ENCODE measurements at regions not wholly inside any gene's neighbourhood (a gene's known extent, or its start where the extent isn't known, plus 50 kb on each side); places are given as distances from the start of the nearest gene placed in this dataset.

DNA sequence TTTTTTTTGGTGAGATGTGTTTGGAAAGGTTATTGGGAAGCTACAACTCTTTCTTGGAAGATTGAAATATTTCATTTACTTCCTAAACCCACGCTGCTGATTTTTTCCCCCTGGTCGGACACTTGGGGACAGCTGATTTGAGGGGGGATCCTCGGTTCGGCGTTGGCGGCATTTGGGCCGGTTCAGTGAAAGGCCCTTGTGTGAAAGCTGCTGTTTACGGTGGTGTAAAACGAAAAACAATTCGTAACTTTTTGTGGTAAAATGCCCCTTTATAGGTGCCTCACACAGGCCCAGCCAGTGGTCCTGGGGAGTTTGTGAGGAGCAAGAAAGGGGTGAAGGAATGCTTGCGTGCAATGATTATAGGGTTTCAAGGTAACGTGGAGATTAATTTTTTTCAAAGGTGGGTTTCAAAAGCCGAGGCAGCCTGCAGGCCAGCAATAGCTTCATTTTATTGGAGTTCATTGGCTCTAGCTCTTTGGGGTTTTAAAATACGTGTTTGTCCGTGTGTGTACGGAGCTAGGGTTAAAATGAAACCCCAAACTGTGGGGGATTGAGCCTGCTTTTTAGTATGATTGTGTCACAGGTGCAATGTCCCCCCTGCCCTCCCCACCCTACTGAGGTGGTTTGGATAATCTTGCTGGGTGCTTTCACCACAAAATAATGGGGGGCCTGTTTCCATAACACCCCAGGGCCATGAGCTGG is 77.2 kb upstream of the PPARA start:
- Histone ChIP-seq H3K4me2 (ENCODE audit: low read length) (no peak overlapping the region), H2BK12ac (ENCODE audit: low read length) (no peak overlapping the region), H3K4me3 (ENCODE audit: low read depth, low read length) (no peak overlapping the region), H3K9me3 (ENCODE audit: insufficient read depth, low read depth, low read length) (peaks cover 2% of the 10 kb centered on the region), H4K12ac (ENCODE audit: low read depth, low read length) (no peak overlapping the region), H2AFZ (ENCODE audit: insufficient read depth, low read length, poor library complexity) (no peak overlapping the region), H3K27ac (ENCODE audit: low read depth, low read length) (no peak overlapping the region), H3K4ac (ENCODE audit: low read depth, low read length) (no peak overlapping the region), H3K79me1 (ENCODE audit: low read length) (no peaks in the 10 kb centered on the region), H2BK120ac (ENCODE audit: insufficient read depth, low read length, poor library complexity) (no peak overlapping the region), H4K91ac (ENCODE audit: low read depth, low read length) (no peak overlapping the region), H3K79me2 (ENCODE audit: control insufficient read depth, insufficient read depth, low read length, poor library complexity) (no peaks in the 10 kb centered on the region), H3K27me3 (ENCODE audit: insufficient read depth, low read length) (peaks cover 45% of the 10 kb centered on the region), H4K8ac (ENCODE audit: low read depth, low read length) (no peak overlapping the region), H2BK5ac (ENCODE audit: low read depth, low read length, poor library complexity) (no peak overlapping the region), H3K18ac (ENCODE audit: low read length) (no peak overlapping the region), H2AK5ac (ENCODE audit: low read length) (no peak overlapping the region), H3K14ac (ENCODE audit: low read length) (no peak overlapping the region), H3K36me3 (ENCODE audit: control insufficient read depth in 1 of 2, insufficient read depth in 2 of 2, low read length in 2 of 2) (no peaks in the 10 kb centered on the region), H3K9ac (ENCODE audit: low read length) (no peak overlapping the region), H3K4me1 (ENCODE audit: control insufficient read depth in 1 of 2, insufficient read depth in 2 of 2, low read length in 2 of 2) (peaks cover 4 to 5% of the 10 kb centered on the region in 2 experiments), H3K23ac (ENCODE audit: low read length) (no peak overlapping the region)
- no CpG with 5 or more reads among the region's 16 CpGs for WGBS (ENCODE audit: extremely low coverage, insufficient coverage, insufficient read length)
- DNase-seq = no peak

DNA sequence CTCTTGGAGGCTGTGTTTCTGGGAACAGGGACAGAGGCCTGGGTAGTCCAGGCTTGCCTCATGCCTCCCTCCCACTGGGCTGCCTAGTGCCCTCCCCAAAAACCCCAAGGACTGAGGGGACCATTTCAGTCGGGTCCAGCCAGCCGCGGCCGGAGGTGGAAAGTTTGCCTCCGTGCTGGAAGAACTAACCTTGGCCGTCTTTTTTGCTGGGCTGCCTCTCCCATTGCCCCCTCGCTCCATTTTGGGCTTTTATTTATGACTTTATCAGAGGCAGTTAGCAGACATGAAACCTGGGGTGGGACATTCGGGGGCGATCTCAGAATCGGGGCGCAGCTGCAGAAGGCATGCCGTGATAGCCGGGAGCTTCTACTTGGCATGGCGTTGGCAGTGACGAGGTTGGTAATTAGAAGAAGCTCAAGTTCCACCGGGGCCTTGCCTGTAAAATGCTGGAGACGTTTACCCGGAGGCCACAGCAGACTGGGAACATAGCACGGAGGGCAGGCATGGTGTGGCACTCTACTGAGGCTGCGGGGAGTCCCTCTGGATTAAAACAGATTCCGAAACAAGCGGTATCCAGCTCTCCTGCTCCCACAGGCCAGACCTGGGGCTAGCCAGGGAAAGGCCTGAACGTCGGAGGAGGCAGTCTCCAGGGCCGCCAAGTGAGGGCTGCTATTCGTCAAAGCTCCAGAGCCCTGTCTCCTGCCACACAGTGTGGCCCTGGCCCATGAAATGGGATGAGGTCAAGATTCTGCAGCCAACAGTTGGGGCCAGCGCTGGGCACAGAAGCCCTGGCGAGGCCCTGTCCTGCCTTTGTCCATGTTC is 76.4 kb upstream of the PPARA start:
- Histone ChIP-seq H3K27ac (ENCODE audit: low read depth, low read length) (no peak overlapping the region), H3K4me2 (ENCODE audit: low read length) (no peak overlapping the region), H3K14ac (ENCODE audit: low read length) (no peak overlapping the region), H2BK12ac (ENCODE audit: low read length) (no peak overlapping the region), H3K79me1 (ENCODE audit: low read length) (no peaks in the 10 kb centered on the region), H2AFZ (ENCODE audit: insufficient read depth, low read length, poor library complexity) (no peak overlapping the region), H3K4ac (ENCODE audit: low read depth, low read length) (no peak overlapping the region), H2AK5ac (ENCODE audit: low read length) (no peak overlapping the region), H4K91ac (ENCODE audit: low read depth, low read length) (no peak overlapping the region), H2BK5ac (ENCODE audit: low read depth, low read length, poor library complexity) (no peak overlapping the region), H4K12ac (ENCODE audit: low read depth, low read length) (no peak overlapping the region), H3K18ac (ENCODE audit: low read length) (no peak overlapping the region), H3K9me3 (ENCODE audit: insufficient read depth, low read depth, low read length) (peaks cover 2% of the 10 kb centered on the region), H3K27me3 (ENCODE audit: insufficient read depth, low read length) (peaks cover 41% of the 10 kb centered on the region), H3K79me2 (ENCODE audit: control insufficient read depth, insufficient read depth, low read length, poor library complexity) (no peaks in the 10 kb centered on the region), H3K36me3 (ENCODE audit: control insufficient read depth in 1 of 2, insufficient read depth in 2 of 2, low read length in 2 of 2) (no peaks in the 10 kb centered on the region), H4K8ac (ENCODE audit: low read depth, low read length) (no peak overlapping the region), H3K23ac (ENCODE audit: low read length) (no peak overlapping the region), H3K4me1 (ENCODE audit: control insufficient read depth in 1 of 2, insufficient read depth in 2 of 2, low read length in 2 of 2) (peaks cover 4 to 5% of the 10 kb centered on the region in 2 experiments), H3K9ac (ENCODE audit: low read length) (no peak overlapping the region), H2BK120ac (ENCODE audit: insufficient read depth, low read length, poor library complexity) (no peak overlapping the region), H3K4me3 (ENCODE audit: low read depth, low read length) (no peak overlapping the region)
- WGBS (ENCODE audit: extremely low coverage, insufficient coverage, insufficient read length) = no CpG with 5 or more reads among the region's 28 CpGs
- DNase-seq = no peak

DNA sequence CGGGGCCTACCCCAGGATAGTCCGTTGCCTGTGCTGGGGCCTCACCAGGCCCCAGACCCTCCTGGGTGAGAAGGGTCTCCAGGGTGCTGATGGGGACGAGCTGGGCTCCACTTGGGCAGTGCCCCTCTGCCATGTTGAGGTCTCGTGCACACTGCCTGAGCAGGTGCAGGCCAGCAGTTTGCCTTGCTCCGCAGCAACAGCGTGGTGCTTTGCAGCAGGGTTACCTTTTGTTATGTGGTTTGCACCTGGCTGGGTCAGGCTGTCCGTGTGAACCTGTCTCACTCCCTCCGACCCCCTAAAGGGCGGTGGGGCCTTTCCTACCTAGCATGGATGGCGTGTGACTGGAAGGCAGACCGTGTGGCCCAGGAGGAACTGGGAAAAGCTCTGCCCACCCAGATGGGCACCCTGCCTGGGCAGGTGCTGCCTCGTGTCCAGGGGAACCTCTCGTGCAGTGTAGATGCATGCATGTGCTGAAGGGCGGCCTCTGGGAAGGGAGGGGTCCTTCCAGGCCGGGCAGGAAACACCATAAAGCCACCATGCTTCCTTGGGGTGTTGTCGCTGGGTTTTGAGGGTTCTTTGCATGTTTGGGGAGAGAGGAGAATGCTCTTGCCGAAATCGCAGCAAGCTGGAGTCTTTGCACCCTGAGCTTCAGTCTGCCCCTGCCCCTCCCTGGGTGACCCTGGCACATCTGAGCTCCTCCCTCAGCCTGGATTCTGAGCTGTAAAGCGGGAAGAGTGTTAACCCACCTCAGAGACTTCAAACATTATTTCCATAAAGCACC is 75.4 kb upstream of the PPARA start:
- H2BK120ac ChIP-seq (ENCODE audit: insufficient read depth, low read length, poor library complexity) = no peak overlapping the region
- no peaks in the 10 kb centered on the region for H3K79me2 ChIP-seq (ENCODE audit: control insufficient read depth, insufficient read depth, low read length, poor library complexity)
- H3K27me3 ChIP-seq (ENCODE audit: insufficient read depth, low read length) = peaks cover 31% of the 10 kb centered on the region
- no peak overlapping the region for H3K4me3 ChIP-seq (ENCODE audit: low read depth, low read length)
- no peak overlapping the region for H4K8ac ChIP-seq (ENCODE audit: low read depth, low read length)
- H2AK5ac ChIP-seq (ENCODE audit: low read length) = no peak overlapping the region
- DNase-seq = no peak
- H3K9ac ChIP-seq (ENCODE audit: low read length) = no peak overlapping the region
- H3K4ac ChIP-seq (ENCODE audit: low read depth, low read length) = no peak overlapping the region
- H3K4me2 ChIP-seq (ENCODE audit: low read length) = no peak overlapping the region
- H4K91ac ChIP-seq (ENCODE audit: low read depth, low read length) = no peak overlapping the region
- no peak overlapping the region for H3K27ac ChIP-seq (ENCODE audit: low read depth, low read length)
- no peak overlapping the region for H2AFZ ChIP-seq (ENCODE audit: insufficient read depth, low read length, poor library complexity)
- H3K36me3 ChIP-seq (ENCODE audit: control insufficient read depth in 1 of 2, insufficient read depth in 2 of 2, low read length in 2 of 2) = no peaks in the 10 kb centered on the region
- H3K18ac ChIP-seq (ENCODE audit: low read length) = no peak overlapping the region
- H3K4me1 ChIP-seq (ENCODE audit: control insufficient read depth in 1 of 2, insufficient read depth in 2 of 2, low read length in 2 of 2) = peaks cover 4 to 5% of the 10 kb centered on the region in 2 experiments
- no peak overlapping the region for H4K12ac ChIP-seq (ENCODE audit: low read depth, low read length)
- no peak overlapping the region for H3K23ac ChIP-seq (ENCODE audit: low read length)
- no peak overlapping the region for H2BK5ac ChIP-seq (ENCODE audit: low read depth, low read length, poor library complexity)
- no peak overlapping the region for H2BK12ac ChIP-seq (ENCODE audit: low read length)
- no CpG with 5 or more reads among the region's 19 CpGs for WGBS (ENCODE audit: extremely low coverage, insufficient coverage, insufficient read length)
- H3K9me3 ChIP-seq (ENCODE audit: insufficient read depth, low read depth, low read length) = peaks cover 2% of the 10 kb centered on the region
- no peaks in the 10 kb centered on the region for H3K79me1 ChIP-seq (ENCODE audit: low read length)
- H3K14ac ChIP-seq (ENCODE audit: low read length) = no peak overlapping the region

DNA sequence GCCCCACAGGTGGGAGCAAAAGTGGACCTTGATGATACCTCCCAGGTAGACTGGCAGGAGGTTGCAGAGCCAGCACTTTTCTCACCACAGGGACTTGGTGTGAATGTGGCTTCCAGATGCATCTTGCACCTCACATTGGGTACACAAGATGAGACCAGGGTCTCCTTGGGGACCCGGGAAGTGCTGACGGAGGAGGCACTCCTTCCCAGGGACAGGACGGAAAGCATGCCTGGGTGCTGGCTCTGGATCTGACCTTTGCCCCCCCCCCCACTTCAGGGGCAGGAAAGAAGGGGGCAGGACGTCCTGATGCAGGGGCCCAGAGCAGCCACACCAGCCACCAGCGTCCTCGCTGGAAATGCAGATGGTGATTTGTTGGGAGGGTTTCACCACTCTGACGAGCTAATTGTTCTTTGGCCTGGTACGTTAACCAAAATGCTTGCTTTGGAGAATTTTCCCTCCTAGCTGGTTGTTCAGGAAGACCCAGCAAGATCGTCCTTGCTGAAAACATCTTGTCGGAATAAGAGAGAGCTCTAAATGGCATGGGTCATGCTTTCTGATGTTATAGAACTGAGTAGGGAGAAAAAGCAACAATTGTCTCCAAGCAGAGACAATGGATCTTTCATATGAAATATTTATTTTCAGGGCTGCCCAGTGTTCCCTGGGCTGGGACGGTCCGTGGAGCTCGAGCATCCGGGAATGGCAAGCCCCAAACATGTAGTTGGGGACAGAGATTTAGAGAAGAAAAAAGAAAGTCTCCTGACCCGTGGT is 74.4 kb upstream of the PPARA start:
- H2BK5ac ChIP-seq (ENCODE audit: low read depth, low read length, poor library complexity) = no peak overlapping the region
- H3K27ac ChIP-seq (ENCODE audit: low read depth, low read length) = no peak overlapping the region
- H3K79me2 ChIP-seq (ENCODE audit: control insufficient read depth, insufficient read depth, low read length, poor library complexity) = no peaks in the 10 kb centered on the region
- no peak overlapping the region for H4K91ac ChIP-seq (ENCODE audit: low read depth, low read length)
- H3K4ac ChIP-seq (ENCODE audit: low read depth, low read length) = no peak overlapping the region
- H4K12ac ChIP-seq (ENCODE audit: low read depth, low read length) = no peak overlapping the region
- no peak for DNase-seq
- no peak overlapping the region for H2AFZ ChIP-seq (ENCODE audit: insufficient read depth, low read length, poor library complexity)
- no peak overlapping the region for H4K8ac ChIP-seq (ENCODE audit: low read depth, low read length)
- H3K79me1 ChIP-seq (ENCODE audit: low read length) = no peaks in the 10 kb centered on the region
- no peak overlapping the region for H3K9ac ChIP-seq (ENCODE audit: low read length)
- H3K4me1 ChIP-seq (ENCODE audit: control insufficient read depth in 1 of 2, insufficient read depth in 2 of 2, low read length in 2 of 2) = no peaks in the 10 kb centered on the region
- peaks cover 21% of the 10 kb centered on the region for H3K27me3 ChIP-seq (ENCODE audit: insufficient read depth, low read length)
- H3K23ac ChIP-seq (ENCODE audit: low read length) = no peak overlapping the region
- H2AK5ac ChIP-seq (ENCODE audit: low read length) = no peak overlapping the region
- no CpG with 5 or more reads among the region's 15 CpGs for WGBS (ENCODE audit: extremely low coverage, insufficient coverage, insufficient read length)
- H3K14ac ChIP-seq (ENCODE audit: low read length) = no peak overlapping the region
- H2BK12ac ChIP-seq (ENCODE audit: low read length) = no peak overlapping the region
- H3K18ac ChIP-seq (ENCODE audit: low read length) = no peak overlapping the region
- H3K36me3 ChIP-seq (ENCODE audit: control insufficient read depth in 1 of 2, insufficient read depth in 2 of 2, low read length in 2 of 2) = no peaks in the 10 kb centered on the region
- H3K4me3 ChIP-seq (ENCODE audit: low read depth, low read length) = no peak overlapping the region
- H3K4me2 ChIP-seq (ENCODE audit: low read length) = no peak overlapping the region
- no peak overlapping the region for H2BK120ac ChIP-seq (ENCODE audit: insufficient read depth, low read length, poor library complexity)
- H3K9me3 ChIP-seq (ENCODE audit: insufficient read depth, low read depth, low read length) = peaks cover 2% of the 10 kb centered on the region

Measured in trophoblast cell (in vitro differentiated cells and primary cell).